ENCODE measurements at regions not wholly inside any gene's neighbourhood (a gene's known extent, or its start where the extent isn't known, plus 50 kb on each side); places are given as distances from the start of the nearest gene placed in this dataset.

- TF ChIP-seq CTCF (IDR thresholded peaks at IDR 0.05; ENCODE audit: insufficient read depth, low read length, missing control alignments): no peak
- ChIA-PET CTCF (no interaction called here), POLR2A (no interaction called here)
- DNase-seq (ENCODE audit: low read depth, low spot score): no peak
- H3K4me3 ChIP-seq (ENCODE audit: low read depth, low read length): no peak overlapping the region
These were observed 342.6 kb upstream of the TMPO start for GRCh38 chr12:98172801-98173200.

GRCh38 chr12:98173773-98174427, 341.5 kb upstream of the TMPO start:
- DNase-seq (ENCODE audit: low read depth, low spot score): no peak
- TF ChIP-seq CTCF (IDR thresholded peaks at IDR 0.05; ENCODE audit: insufficient read depth, low read length, missing control alignments): no peak
- ChIA-PET POLR2A (no interaction called here), CTCF (no interaction called here)
- H3K4me3 ChIP-seq (ENCODE audit: low read depth, low read length): no peak overlapping the region

- DNase-seq (ENCODE audit: low read depth, low spot score): no peak
- TF ChIP-seq CTCF (IDR thresholded peaks at IDR 0.05; ENCODE audit: insufficient read depth, low read length, missing control alignments): no peak
- POLR2A ChIA-PET: no interaction called here
- CTCF ChIA-PET: no interaction called here
- H3K4me3 ChIP-seq (ENCODE audit: low read depth, low read length): no peak overlapping the region
These were observed 341.0 kb upstream of the TMPO start for GRCh38 chr12:98174428-98174809.

GRCh38 chr12:98178126-98178525, 337.3 kb upstream of the TMPO start:
- TF ChIP-seq CTCF (IDR thresholded peaks at IDR 0.05; ENCODE audit: insufficient read depth, low read length, missing control alignments): no peak
- H3K4me3 ChIP-seq (ENCODE audit: low read depth, low read length): no peak overlapping the region
- ChIA-PET CTCF (no interaction called here), POLR2A (no interaction called here)
- no peak for DNase-seq (ENCODE audit: low read depth, low spot score)

GRCh38 chr12:98179151-98179550, 336.2 kb upstream of the TMPO start:
- ChIA-PET CTCF (no interaction called here), POLR2A (no interaction called here)
- no peak for DNase-seq (ENCODE audit: low read depth, low spot score)
- H3K4me3 ChIP-seq (ENCODE audit: low read depth, low read length): no peak overlapping the region
- TF ChIP-seq CTCF (IDR thresholded peaks at IDR 0.05; ENCODE audit: insufficient read depth, low read length, missing control alignments): no peak

- CTCF ChIA-PET: no interaction called here
These were observed 334.8 kb upstream of the TMPO start for GRCh38 chr12:98180603-98181002.

More at GRCh38 chr12:98180603-98181002, 334.8 kb upstream of the TMPO start:
- no peak for TF ChIP-seq CTCF (IDR thresholded peaks at IDR 0.05; ENCODE audit: insufficient read depth, low read length, missing control alignments)
- POLR2A ChIA-PET: no interaction called here
- no peak overlapping the region for H3K4me3 ChIP-seq (ENCODE audit: low read depth, low read length)
- no peak for DNase-seq (ENCODE audit: low read depth, low spot score)

All from AG04449 (cell line).